ENCODE measurements at regions not wholly inside any gene's neighbourhood (a gene's known extent, or its start where the extent isn't known, plus 50 kb on each side); places are given as distances from the start of the nearest gene placed in this dataset.

GRCh38 chr12:66831495-66831894, 152.6 kb upstream of the GRIP1 start:
- DNase-seq (ENCODE audit: low read depth in 1 of 2, low spot score in 1 of 2): no peak
- in situ Hi-C loops (cut with HindIII; ENCODE audit: low pct_unique_long_range_greater_than_20kb, low sequenced_read_pairs): no loop called here
- TF ChIP-seq JUND (IDR thresholded peaks at IDR 0.05; ENCODE audit: low read depth): no peak

- no peak for DNase-seq (ENCODE audit: low read depth in 1 of 2, low spot score in 1 of 2)
- TF ChIP-seq JUND (IDR thresholded peaks at IDR 0.05; ENCODE audit: low read depth): no peak
- in situ Hi-C loops (cut with HindIII; ENCODE audit: low pct_unique_long_range_greater_than_20kb, low sequenced_read_pairs): no loop called here
Observed at GRCh38 chr12:66832997-66833396, 154.1 kb upstream of the GRIP1 start.

GRCh38 chr12:66836623-66837310, 157.9 kb upstream of the GRIP1 start:
- in situ Hi-C loops (cut with HindIII; ENCODE audit: low pct_unique_long_range_greater_than_20kb, low sequenced_read_pairs): no loop called here
- no peak for DNase-seq (ENCODE audit: low read depth in 1 of 2, low spot score in 1 of 2)
- no peak for TF ChIP-seq JUND (IDR thresholded peaks at IDR 0.05; ENCODE audit: low read depth)

- in situ Hi-C loops (cut with HindIII; ENCODE audit: low pct_unique_long_range_greater_than_20kb, low sequenced_read_pairs): no loop called here
- no peak for DNase-seq (ENCODE audit: low read depth in 1 of 2, low spot score in 1 of 2)
- TF ChIP-seq JUND (IDR thresholded peaks at IDR 0.05; ENCODE audit: low read depth): no peak
Observed at GRCh38 chr12:66837311-66837627, 158.4 kb upstream of the GRIP1 start.

- in situ Hi-C loops (cut with HindIII; ENCODE audit: low pct_unique_long_range_greater_than_20kb, low sequenced_read_pairs): no loop called here
- TF ChIP-seq JUND (IDR thresholded peaks at IDR 0.05; ENCODE audit: low read depth): no peak
- no peak for DNase-seq (ENCODE audit: low read depth in 1 of 2, low spot score in 1 of 2)
Observed at GRCh38 chr12:66838366-66838765, 159.5 kb upstream of the GRIP1 start.

GRCh38 chr12:66848967-66849366, 170.1 kb upstream of the GRIP1 start:
- in situ Hi-C loops (cut with HindIII; ENCODE audit: low pct_unique_long_range_greater_than_20kb, low sequenced_read_pairs): no loop called here
- no peak for TF ChIP-seq JUND (IDR thresholded peaks at IDR 0.05; ENCODE audit: low read depth)
- DNase-seq (ENCODE audit: low read depth in 1 of 2, low spot score in 1 of 2): peak; percentile 24 to 47

GRCh38 chr12:66851134-66851533, 172.3 kb upstream of the GRIP1 start:
- in situ Hi-C loops (cut with HindIII; ENCODE audit: low pct_unique_long_range_greater_than_20kb, low sequenced_read_pairs): no loop called here
- no peak for TF ChIP-seq JUND (IDR thresholded peaks at IDR 0.05; ENCODE audit: low read depth)
- DNase-seq (ENCODE audit: low read depth in 1 of 2, low spot score in 1 of 2): no peak

- in situ Hi-C loops (cut with HindIII; ENCODE audit: low pct_unique_long_range_greater_than_20kb, low sequenced_read_pairs): no loop called here
- no peak for DNase-seq (ENCODE audit: low read depth in 1 of 2, low spot score in 1 of 2)
- no peak for TF ChIP-seq JUND (IDR thresholded peaks at IDR 0.05; ENCODE audit: low read depth)
Observed at GRCh38 chr12:66852091-66852490, 173.2 kb upstream of the GRIP1 start.

- in situ Hi-C loops (cut with HindIII; ENCODE audit: low pct_unique_long_range_greater_than_20kb, low sequenced_read_pairs): no loop called here
- no peak for DNase-seq (ENCODE audit: low read depth in 1 of 2, low spot score in 1 of 2)
- no peak for TF ChIP-seq JUND (IDR thresholded peaks at IDR 0.05; ENCODE audit: low read depth)
Observed at GRCh38 chr12:66852765-66853164, 173.9 kb upstream of the GRIP1 start.

GRCh38 chr12:66859751-66860440, 181.0 kb upstream of the GRIP1 start:
- DNase-seq (ENCODE audit: low read depth in 1 of 2, low spot score in 1 of 2): no peak
- no peak for TF ChIP-seq JUND (IDR thresholded peaks at IDR 0.05; ENCODE audit: low read depth)
- in situ Hi-C loops (cut with HindIII; ENCODE audit: low pct_unique_long_range_greater_than_20kb, low sequenced_read_pairs): no loop called here

- no peak for TF ChIP-seq JUND (IDR thresholded peaks at IDR 0.05; ENCODE audit: low read depth)
- DNase-seq (ENCODE audit: low read depth in 1 of 2, low spot score in 1 of 2): peak; percentile 31 to 74
- in situ Hi-C loops (cut with HindIII; ENCODE audit: low pct_unique_long_range_greater_than_20kb, low sequenced_read_pairs): no loop called here
Observed at GRCh38 chr12:66860752-66861750, 182.2 kb upstream of the GRIP1 start.

GRCh38 chr12:66862356-66862985, 183.6 kb upstream of the GRIP1 start:
- TF ChIP-seq JUND (IDR thresholded peaks at IDR 0.05; ENCODE audit: low read depth): no peak
- no peak for DNase-seq (ENCODE audit: low read depth in 1 of 2, low spot score in 1 of 2)
- in situ Hi-C loops (cut with HindIII; ENCODE audit: low pct_unique_long_range_greater_than_20kb, low sequenced_read_pairs): no loop called here
